ENCODE measurements at regions not wholly inside any gene's neighbourhood (a gene's known extent, or its start where the extent isn't known, plus 50 kb on each side); places are given as distances from the start of the nearest gene placed in this dataset.

GRCh38 chr3:120524171-120524923 lies 71.8 kb upstream of the NDUFB4 start:
- Histone ChIP-seq H3K9me3 (replicated peaks) (no peaks in the 10 kb centered on the region), H3K27me3 (ENCODE audit: low read depth) (no peaks in the 10 kb centered on the region), H3K27ac (replicated peaks) (no peak overlapping the region), H3K36me3 (no peaks in the 10 kb centered on the region), H3K4me1 (no peaks in the 10 kb centered on the region), H3K4me3 (no peak overlapping the region)
- TF ChIP-seq, protein P1, sequence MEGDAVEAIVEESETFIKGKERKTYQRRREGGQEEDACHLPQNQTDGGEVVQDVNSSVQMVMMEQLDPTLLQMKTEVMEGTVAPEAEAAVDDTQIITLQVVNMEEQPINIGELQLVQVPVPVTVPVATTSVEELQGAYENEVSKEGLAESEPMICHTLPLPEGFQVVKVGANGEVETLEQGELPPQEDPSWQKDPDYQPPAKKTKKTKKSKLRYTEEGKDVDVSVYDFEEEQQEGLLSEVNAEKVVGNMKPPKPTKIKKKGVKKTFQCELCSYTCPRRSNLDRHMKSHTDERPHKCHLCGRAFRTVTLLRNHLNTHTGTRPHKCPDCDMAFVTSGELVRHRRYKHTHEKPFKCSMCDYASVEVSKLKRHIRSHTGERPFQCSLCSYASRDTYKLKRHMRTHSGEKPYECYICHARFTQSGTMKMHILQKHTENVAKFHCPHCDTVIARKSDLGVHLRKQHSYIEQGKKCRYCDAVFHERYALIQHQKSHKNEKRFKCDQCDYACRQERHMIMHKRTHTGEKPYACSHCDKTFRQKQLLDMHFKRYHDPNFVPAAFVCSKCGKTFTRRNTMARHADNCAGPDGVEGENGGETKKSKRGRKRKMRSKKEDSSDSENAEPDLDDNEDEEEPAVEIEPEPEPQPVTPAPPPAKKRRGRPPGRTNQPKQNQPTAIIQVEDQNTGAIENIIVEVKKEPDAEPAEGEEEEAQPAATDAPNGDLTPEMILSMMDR (IDR thresholded peaks at IDR 0.05; ENCODE audit: borderline replicate concordance), result no peak
- intact Hi-C loops (cut with micrococcal nuclease), result no loop called here
- DNase-seq, result no peak

GRCh38 chr3:120516136-120516535 lies 65.3 kb upstream of the FSTL1 start:
- no peak for DNase-seq
- H3K4me1 ChIP-seq, result peaks cover 13% of the 10 kb centered on the region
- H3K9me3 ChIP-seq (replicated peaks), result no peaks in the 10 kb centered on the region
- no peaks in the 10 kb centered on the region for H3K36me3 ChIP-seq
- H3K27ac ChIP-seq (replicated peaks), result no peak overlapping the region
- H3K4me3 ChIP-seq, result no peak overlapping the region
- intact Hi-C loops (cut with micrococcal nuclease), result no loop called here
- TF ChIP-seq, protein P1 (IDR thresholded peaks at IDR 0.05; ENCODE audit: borderline replicate concordance), result no peak
- H3K27me3 ChIP-seq (ENCODE audit: low read depth), result no peaks in the 10 kb centered on the region

DNA sequence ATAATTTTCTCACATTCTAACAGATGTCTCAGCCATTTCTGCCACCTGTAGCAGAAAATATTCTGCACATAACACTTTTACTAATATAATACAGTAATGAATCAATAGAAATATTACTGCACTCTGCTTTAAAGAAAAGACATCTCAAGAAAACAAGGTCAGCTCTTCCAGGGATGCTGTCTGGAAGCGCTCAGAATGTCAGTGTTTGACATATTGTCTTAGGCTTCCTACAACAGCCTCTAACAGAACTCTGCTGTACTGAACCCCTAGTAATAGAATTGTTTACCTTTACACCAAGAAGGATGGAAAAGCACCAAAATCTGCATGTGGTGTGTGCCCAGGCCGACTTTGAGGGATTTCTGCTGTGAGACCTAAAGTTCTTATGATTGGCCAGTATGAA lies 61.9 kb upstream of the FSTL1 start:
- TF ChIP-seq, protein P1 (IDR thresholded peaks at IDR 0.05; ENCODE audit: borderline replicate concordance), result no peak
- Histone ChIP-seq H3K4me1 (peaks cover 17% of the 10 kb centered on the region), H3K27me3 (ENCODE audit: low read depth) (no peaks in the 10 kb centered on the region), H3K4me3 (no peak overlapping the region), H3K9me3 (replicated peaks) (no peaks in the 10 kb centered on the region), H3K36me3 (no peaks in the 10 kb centered on the region), H3K27ac (replicated peaks) (no peak overlapping the region)
- intact Hi-C loops (cut with micrococcal nuclease), result no loop called here
- DNase-seq, result no peak

DNA sequence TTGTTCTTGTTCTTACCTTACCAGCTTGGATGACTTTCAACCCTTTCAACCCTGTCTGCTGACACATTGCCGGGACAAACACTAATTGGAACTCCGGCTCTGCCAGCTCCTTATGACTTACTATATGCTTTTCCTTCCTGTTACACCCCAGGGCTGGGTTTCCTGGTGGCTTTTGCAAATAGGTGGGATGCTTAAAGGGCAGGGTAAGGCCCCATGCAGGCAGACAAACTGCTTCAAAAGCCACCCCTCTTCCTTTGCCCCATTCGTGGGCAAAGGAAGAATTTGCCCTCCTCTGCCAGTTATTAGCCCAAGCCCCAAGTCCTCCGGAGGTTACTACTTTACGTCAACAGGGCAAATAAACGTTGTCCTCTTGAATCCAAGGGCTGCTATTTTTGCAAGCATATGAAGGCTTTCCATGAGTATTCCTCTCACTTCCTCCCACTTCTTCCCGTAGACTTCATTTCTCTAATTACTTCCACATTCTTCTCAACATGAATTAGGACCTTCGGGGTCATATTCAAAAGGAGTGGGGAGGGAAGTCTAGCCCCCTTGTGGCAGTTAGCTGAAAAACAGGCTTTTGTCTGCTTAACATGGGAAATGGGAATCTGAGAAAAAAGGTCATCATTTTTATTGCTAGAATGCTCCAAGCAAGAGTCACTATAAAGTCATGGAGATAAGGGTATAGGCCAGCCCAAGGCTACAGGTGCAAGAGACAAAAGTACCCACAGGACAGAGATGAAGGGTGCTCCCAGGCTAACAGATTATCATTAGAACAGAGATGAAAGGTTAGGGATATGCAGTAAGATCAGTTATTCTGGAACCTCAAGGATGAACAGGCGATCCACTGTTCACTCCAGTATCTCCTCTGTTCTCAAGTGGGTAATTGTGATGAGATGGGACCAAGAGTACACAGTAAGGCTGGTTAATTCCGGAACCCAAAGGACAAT lies 56.3 kb upstream of the FSTL1 start:
- no peak for DNase-seq
- TF ChIP-seq, protein P1 (IDR thresholded peaks at IDR 0.05; ENCODE audit: borderline replicate concordance), result peak; percentile 77
- intact Hi-C loops (cut with micrococcal nuclease), result loop anchor here (10.0 kb wide), 1 partner anchor 48 kb away; no protein-coding TSS in a partner anchor
- Histone ChIP-seq H3K4me3 (no peak overlapping the region), H3K4me1 (peaks cover 28% of the 10 kb centered on the region), H3K36me3 (no peaks in the 10 kb centered on the region), H3K9me3 (replicated peaks) (no peaks in the 10 kb centered on the region), H3K27me3 (ENCODE audit: low read depth) (no peaks in the 10 kb centered on the region), H3K27ac (replicated peaks) (peak overlapping the region; percentile 49)

DNA sequence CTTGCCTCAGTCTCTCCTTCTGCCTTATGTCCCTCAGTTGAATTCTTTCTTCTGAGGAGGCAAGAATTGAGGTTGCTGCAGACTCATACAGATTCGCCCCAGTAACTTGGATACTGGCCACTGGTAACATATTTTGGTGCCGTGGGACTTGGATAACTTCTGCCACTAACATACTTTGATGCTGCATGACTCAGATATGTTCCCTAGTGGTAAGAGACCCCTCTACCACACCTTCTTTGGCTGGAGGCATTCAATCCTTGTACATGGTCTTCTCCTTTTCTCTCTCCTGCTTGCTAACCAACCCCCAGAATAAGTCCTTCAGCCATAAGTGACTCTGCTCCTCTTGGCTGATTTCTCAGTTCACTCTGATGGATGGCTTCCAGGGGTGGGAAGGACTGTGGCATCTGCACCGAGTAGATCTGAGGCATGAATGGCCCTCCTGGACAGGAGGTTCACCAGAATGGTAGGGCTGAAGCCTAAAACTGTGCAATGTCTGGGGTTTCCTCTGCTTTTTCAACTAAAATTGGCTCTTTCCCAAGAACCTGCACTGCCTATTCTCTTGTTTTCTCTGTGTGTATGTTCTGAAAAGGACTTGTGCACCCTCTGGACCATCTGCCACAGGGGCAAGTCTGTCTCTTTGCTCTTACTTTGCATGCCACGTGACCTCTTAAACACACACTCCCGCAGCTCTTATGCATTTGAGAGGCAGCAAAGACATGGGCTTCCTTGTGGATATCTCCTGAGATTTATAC lies 55.5 kb upstream of the FSTL1 start:
- Histone ChIP-seq H3K36me3 (no peaks in the 10 kb centered on the region), H3K27me3 (ENCODE audit: low read depth) (no peaks in the 10 kb centered on the region), H3K27ac (replicated peaks) (peak overlapping the region; percentile 24), H3K9me3 (replicated peaks) (no peaks in the 10 kb centered on the region), H3K4me3 (no peak overlapping the region), H3K4me1 (peaks cover 24% of the 10 kb centered on the region)
- DNase-seq, result no peak
- TF ChIP-seq, protein P1 (IDR thresholded peaks at IDR 0.05; ENCODE audit: borderline replicate concordance), result no peak
- intact Hi-C loops (cut with micrococcal nuclease), result loop anchor here (10.0 kb wide), 1 partner anchor 49 kb away; no protein-coding TSS in a partner anchor

Measured in left ventricle myocardium inferior (tissue), 1 donor.